ENCODE measurements at regions not wholly inside any gene's neighbourhood (a gene's known extent, or its start where the extent isn't known, plus 50 kb on each side); places are given as distances from the start of the nearest gene placed in this dataset.

GRCh38 chr6:154583546-154584188 lies 73.2 kb upstream of the CNKSR3 start:
- Mint-ChIP-seq H3K36me3 (ENCODE audit: low read depth) (no peaks in the 10 kb centered on the region), H3K4me1 (ENCODE audit: low read depth) (no peaks in the 10 kb centered on the region), H3K27ac (no peak overlapping the region), H3K9me3 (peaks cover 5% of the 10 kb centered on the region), H3K27me3 (ENCODE audit: low read depth) (no peaks in the 10 kb centered on the region), H3K4me3 (no peak overlapping the region)
- DNase-seq, result no peak
- intact Hi-C loops (cut with micrococcal nuclease), result no loop called here
- CTCF ChIA-PET, result interaction anchor here (0.6 kb wide), 1 partner anchor 20 kb away, joined by 3 read pairs; no protein-coding TSS in a partner anchor

DNA sequence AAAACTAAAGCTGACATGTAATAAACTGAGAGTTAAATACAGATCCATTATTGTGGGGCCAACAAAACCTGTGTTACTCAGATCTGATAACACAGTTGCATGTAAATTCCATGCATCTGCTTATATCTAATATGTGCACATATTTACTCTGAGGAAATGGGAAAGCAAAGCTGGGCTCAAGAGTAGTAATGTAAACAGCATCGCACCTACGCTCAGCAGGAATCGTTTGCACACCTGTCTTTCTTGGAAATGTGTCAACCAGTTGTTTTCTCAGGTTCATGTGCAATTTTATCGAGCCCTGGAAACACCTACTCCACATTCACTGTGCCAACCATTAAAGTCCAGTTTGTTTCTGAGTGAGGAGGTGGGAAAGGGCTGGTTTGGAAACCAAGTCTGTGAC lies 80.3 kb upstream of the CNKSR3 start:
- CTCF ChIA-PET, result no interaction called here
- Mint-ChIP-seq H3K4me3 (no peak overlapping the region), H3K4me1 (ENCODE audit: low read depth) (no peaks in the 10 kb centered on the region), H3K36me3 (ENCODE audit: low read depth) (no peaks in the 10 kb centered on the region), H3K27ac (no peak overlapping the region), H3K27me3 (ENCODE audit: low read depth) (no peaks in the 10 kb centered on the region), H3K9me3 (no peaks in the 10 kb centered on the region)
- no peak for DNase-seq
- intact Hi-C loops (cut with micrococcal nuclease), result no loop called here

DNA sequence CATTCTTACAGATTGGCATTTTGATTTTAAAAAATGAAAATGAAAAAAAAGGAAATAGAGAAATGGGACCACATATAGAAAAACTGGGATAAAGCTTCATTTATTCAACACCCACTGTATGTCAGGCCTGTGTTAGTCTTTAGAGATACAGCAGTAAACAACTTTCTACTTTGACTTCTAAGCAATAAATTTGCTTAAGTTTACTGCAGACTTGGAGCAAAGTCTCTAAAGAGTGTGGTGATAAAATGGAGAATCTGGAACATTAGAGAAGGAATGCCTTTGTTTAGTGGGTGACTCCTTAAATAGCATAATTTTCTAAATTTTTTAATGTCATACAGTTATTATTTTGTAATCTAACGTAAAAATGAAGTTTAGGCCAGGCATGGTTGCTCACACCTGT lies 80.7 kb upstream of the CNKSR3 start:
- CTCF ChIA-PET, result interaction anchor here (0.6 kb wide), 1 partner anchor 395 kb away, joined by 3 read pairs; no protein-coding TSS in a partner anchor

GRCh38 chr6:154592199-154592860 lies 81.8 kb upstream of the CNKSR3 start:
- H3K4me3 Mint-ChIP-seq, result no peak overlapping the region
- no peaks in the 10 kb centered on the region for H3K9me3 Mint-ChIP-seq
- no peaks in the 10 kb centered on the region for H3K4me1 Mint-ChIP-seq (ENCODE audit: low read depth)
- CTCF ChIA-PET, result interaction anchor here (1.0 kb wide), 1 partner anchor 10 kb away, joined by 4 read pairs; no protein-coding TSS in a partner anchor
- no peaks in the 10 kb centered on the region for H3K27me3 Mint-ChIP-seq (ENCODE audit: low read depth)
- no peak for DNase-seq
- no peak overlapping the region for H3K27ac Mint-ChIP-seq
- intact Hi-C loops (cut with micrococcal nuclease), result no loop called here
- no peaks in the 10 kb centered on the region for H3K36me3 Mint-ChIP-seq (ENCODE audit: low read depth)

More for the DNA sequence above, 80.7 kb upstream of the CNKSR3 start:
- intact Hi-C loops (cut with micrococcal nuclease), result no loop called here
- Mint-ChIP-seq H3K27me3 (ENCODE audit: low read depth) (no peaks in the 10 kb centered on the region), H3K27ac (no peak overlapping the region), H3K9me3 (no peaks in the 10 kb centered on the region), H3K36me3 (ENCODE audit: low read depth) (no peaks in the 10 kb centered on the region), H3K4me1 (ENCODE audit: low read depth) (no peaks in the 10 kb centered on the region), H3K4me3 (no peak overlapping the region)
- DNase-seq, result no peak

GRCh38 chr6:154593122-154593521 lies 82.6 kb upstream of the CNKSR3 start:
- intact Hi-C loops (cut with micrococcal nuclease), result no loop called here
- Mint-ChIP-seq H3K36me3 (ENCODE audit: low read depth) (no peaks in the 10 kb centered on the region), H3K9me3 (no peaks in the 10 kb centered on the region), H3K4me3 (no peak overlapping the region), H3K27me3 (ENCODE audit: low read depth) (no peaks in the 10 kb centered on the region), H3K4me1 (ENCODE audit: low read depth) (no peaks in the 10 kb centered on the region), H3K27ac (no peak overlapping the region)
- DNase-seq, result no peak
- CTCF ChIA-PET, result interaction anchor here (0.6 to 1.0 kb wide), 2 partner anchors 10 to 438 kb away, joined by 3 to 4 read pairs; no protein-coding TSS in a partner anchor

- CTCF ChIA-PET, result no interaction called here
- intact Hi-C loops (cut with micrococcal nuclease), result no loop called here
- H3K9me3 Mint-ChIP-seq, result no peaks in the 10 kb centered on the region
- H3K36me3 Mint-ChIP-seq (ENCODE audit: low read depth), result no peaks in the 10 kb centered on the region
- no peak overlapping the region for H3K4me3 Mint-ChIP-seq
- H3K27ac Mint-ChIP-seq, result no peak overlapping the region
- H3K27me3 Mint-ChIP-seq (ENCODE audit: low read depth), result no peaks in the 10 kb centered on the region
- DNase-seq, result no peak
- peaks cover 4% of the 10 kb centered on the region for H3K4me1 Mint-ChIP-seq (ENCODE audit: low read depth)
These were observed 84.2 kb upstream of the CNKSR3 start for GRCh38 chr6:154594496-154595198.

DNA sequence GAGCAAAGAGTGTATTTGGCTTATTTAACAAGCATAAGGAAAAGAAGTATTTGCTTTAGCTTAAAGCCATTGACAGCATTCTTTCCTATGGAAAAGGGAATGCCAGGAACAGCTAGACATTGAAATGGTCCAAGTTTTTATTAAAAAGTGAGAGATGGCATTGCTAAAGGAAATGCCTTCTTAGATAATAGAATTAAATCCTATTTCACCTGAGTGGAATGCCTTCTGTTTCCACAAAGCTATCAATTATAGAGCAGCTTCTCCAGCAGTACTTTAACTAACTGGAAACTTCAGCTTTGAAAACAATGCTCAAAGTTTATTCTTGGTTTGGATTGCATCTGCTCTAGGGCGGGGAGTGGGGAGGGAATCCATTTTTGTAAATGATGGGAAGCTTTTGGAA lies 85.1 kb upstream of the CNKSR3 start:
- no peak for DNase-seq
- intact Hi-C loops (cut with micrococcal nuclease), result no loop called here
- Mint-ChIP-seq H3K36me3 (ENCODE audit: low read depth) (no peaks in the 10 kb centered on the region), H3K27ac (no peak overlapping the region), H3K4me1 (ENCODE audit: low read depth) (peaks cover 4% of the 10 kb centered on the region), H3K9me3 (no peaks in the 10 kb centered on the region), H3K27me3 (ENCODE audit: low read depth) (no peaks in the 10 kb centered on the region), H3K4me3 (no peak overlapping the region)
- CTCF ChIA-PET, result interaction anchor here (0.7 to 0.9 kb wide), 2 partner anchors 22 to 537 kb away, joined by 3 to 7 read pairs; no protein-coding TSS in a partner anchor

DNA sequence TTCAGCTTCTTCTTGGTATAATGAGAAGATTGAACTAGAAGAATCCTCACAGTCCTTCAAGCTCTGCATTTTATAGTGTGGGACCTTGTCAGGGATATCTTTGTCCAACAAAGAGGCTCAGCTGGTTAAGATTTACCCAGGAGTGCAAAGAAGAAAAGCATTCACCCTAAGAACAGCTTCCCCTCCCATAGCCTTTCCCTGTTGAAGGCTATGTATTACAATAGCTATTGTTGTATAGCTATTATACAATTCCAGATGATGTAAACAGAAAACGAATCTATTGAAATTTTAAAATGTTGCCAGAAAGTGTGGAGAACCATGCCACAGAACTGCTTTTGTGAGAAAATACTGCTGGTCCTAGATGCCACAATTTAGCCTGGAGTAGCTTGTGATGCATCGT lies 85.5 kb upstream of the CNKSR3 start:
- no peaks in the 10 kb centered on the region for H3K27me3 Mint-ChIP-seq (ENCODE audit: low read depth)
- no peak for DNase-seq
- intact Hi-C loops (cut with micrococcal nuclease), result no loop called here
- no peak overlapping the region for H3K27ac Mint-ChIP-seq
- peaks cover 4% of the 10 kb centered on the region for H3K4me1 Mint-ChIP-seq (ENCODE audit: low read depth)
- CTCF ChIA-PET, result interaction anchor here (0.7 to 0.9 kb wide), 2 partner anchors 23 to 536 kb away, joined by 3 to 7 read pairs; no protein-coding TSS in a partner anchor
- no peak overlapping the region for H3K4me3 Mint-ChIP-seq
- no peaks in the 10 kb centered on the region for H3K36me3 Mint-ChIP-seq (ENCODE audit: low read depth)
- H3K9me3 Mint-ChIP-seq, result no peaks in the 10 kb centered on the region

DNA sequence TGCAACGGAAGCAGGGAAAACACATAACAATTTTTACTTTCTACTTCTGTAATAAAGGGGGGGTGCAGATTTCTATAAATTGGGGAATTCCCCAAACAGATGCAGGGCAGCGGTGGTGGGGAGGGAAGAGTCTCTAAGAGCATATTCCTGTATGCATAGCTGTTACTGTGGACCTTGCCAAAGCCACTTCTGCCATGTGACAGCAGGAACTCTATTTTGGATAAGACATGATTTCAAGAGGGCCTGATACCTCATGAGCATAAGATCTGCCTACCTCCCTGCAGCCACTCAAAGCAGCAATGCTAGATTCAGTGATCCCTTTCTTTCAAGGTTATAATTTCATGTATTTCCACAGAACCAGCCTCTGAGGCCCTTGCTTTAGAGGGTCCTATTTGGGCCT lies 86.2 kb upstream of the CNKSR3 start:
- CTCF ChIA-PET, result no interaction called here
- no peaks in the 10 kb centered on the region for H3K9me3 Mint-ChIP-seq
- peaks cover 4% of the 10 kb centered on the region for H3K4me1 Mint-ChIP-seq (ENCODE audit: low read depth)
- H3K27me3 Mint-ChIP-seq (ENCODE audit: low read depth), result no peaks in the 10 kb centered on the region
- no peak overlapping the region for H3K27ac Mint-ChIP-seq
- intact Hi-C loops (cut with micrococcal nuclease), result no loop called here
- H3K4me3 Mint-ChIP-seq, result no peak overlapping the region
- H3K36me3 Mint-ChIP-seq (ENCODE audit: low read depth), result no peaks in the 10 kb centered on the region
- no peak for DNase-seq

DNA sequence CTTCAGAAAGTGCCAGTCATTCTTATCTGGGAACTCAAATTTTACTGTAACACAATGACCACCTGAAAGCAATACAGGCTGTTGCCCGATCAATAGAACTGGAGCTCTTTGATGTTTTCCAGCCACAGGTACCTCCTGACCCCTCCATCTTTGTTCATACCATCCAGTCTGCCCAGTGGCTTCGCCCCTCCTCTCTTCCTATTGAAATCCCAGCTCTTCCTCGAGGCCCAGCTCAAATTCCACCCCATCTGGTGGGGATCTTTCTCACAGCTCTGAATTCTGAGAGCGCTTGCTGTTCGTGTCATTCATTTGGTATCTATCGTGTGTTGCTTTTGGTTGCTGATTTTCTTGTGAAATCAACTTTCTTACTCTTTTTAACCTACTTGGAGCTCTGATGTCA lies 87.9 kb upstream of the CNKSR3 start:
- no peaks in the 10 kb centered on the region for H3K9me3 Mint-ChIP-seq
- H3K36me3 Mint-ChIP-seq (ENCODE audit: low read depth), result no peaks in the 10 kb centered on the region
- H3K4me1 Mint-ChIP-seq (ENCODE audit: low read depth), result peaks cover 4% of the 10 kb centered on the region
- H3K4me3 Mint-ChIP-seq, result no peak overlapping the region
- no peak for DNase-seq
- H3K27me3 Mint-ChIP-seq (ENCODE audit: low read depth), result no peaks in the 10 kb centered on the region
- intact Hi-C loops (cut with micrococcal nuclease), result no loop called here
- CTCF ChIA-PET, result interaction anchor here (0.6 kb wide), 1 partner anchor 77 kb away, joined by 4 read pairs; no protein-coding TSS in a partner anchor
- no peak overlapping the region for H3K27ac Mint-ChIP-seq

DNA sequence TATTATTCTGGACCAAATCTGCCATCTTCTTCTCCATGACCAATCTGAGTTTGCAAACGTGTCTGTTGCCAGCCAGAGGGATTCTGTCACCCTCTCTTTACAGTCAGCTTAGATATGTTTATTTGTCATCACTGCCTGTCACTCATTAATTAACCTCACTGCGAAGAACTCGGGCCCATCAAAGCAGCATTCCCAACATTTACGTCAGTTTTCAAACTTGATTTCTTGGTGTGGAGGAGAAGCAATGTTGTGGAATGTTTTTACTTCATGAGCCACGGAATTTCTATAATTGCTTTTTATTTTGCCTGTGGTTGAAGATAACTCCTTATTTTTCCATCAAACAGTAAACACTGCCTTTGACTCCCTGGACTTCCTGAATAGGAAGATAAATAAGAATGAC lies 91.8 kb upstream of the CNKSR3 start:
- no peak for DNase-seq
- no peak overlapping the region for H3K4me3 Mint-ChIP-seq
- no peaks in the 10 kb centered on the region for H3K36me3 Mint-ChIP-seq (ENCODE audit: low read depth)
- H3K4me1 Mint-ChIP-seq (ENCODE audit: low read depth), result peaks cover 33% of the 10 kb centered on the region
- no peaks in the 10 kb centered on the region for H3K9me3 Mint-ChIP-seq
- no peak overlapping the region for H3K27ac Mint-ChIP-seq
- CTCF ChIA-PET, result interaction anchor here (0.8 to 1.2 kb wide), 2 partner anchors 10 to 14 kb away, joined by 4 read pairs; no protein-coding TSS in a partner anchor
- no peaks in the 10 kb centered on the region for H3K27me3 Mint-ChIP-seq (ENCODE audit: low read depth)
- intact Hi-C loops (cut with micrococcal nuclease), result no loop called here

- H3K9me3 Mint-ChIP-seq, result no peaks in the 10 kb centered on the region
- no peak for DNase-seq
- CTCF ChIA-PET, result interaction anchor here (1.2 kb wide), 1 partner anchor 10 kb away, joined by 4 read pairs; no protein-coding TSS in a partner anchor
- intact Hi-C loops (cut with micrococcal nuclease), result no loop called here
- peaks cover 37% of the 10 kb centered on the region for H3K4me1 Mint-ChIP-seq (ENCODE audit: low read depth)
- no peaks in the 10 kb centered on the region for H3K27me3 Mint-ChIP-seq (ENCODE audit: low read depth)
- H3K36me3 Mint-ChIP-seq (ENCODE audit: low read depth), result no peaks in the 10 kb centered on the region
- no peak overlapping the region for H3K4me3 Mint-ChIP-seq
- H3K27ac Mint-ChIP-seq, result no peak overlapping the region
These were observed 92.2 kb upstream of the CNKSR3 start for GRCh38 chr6:154602708-154603107.

All from activated naive CD4-positive, alpha-beta T cell treated with anti-CD3 and anti-CD28 coated beads for 36 hours (primary cell).